Esophagus (tissue), 2 donors: ENCODE measurements at regions not wholly inside any gene's neighbourhood (a gene's known extent, or its start where the extent isn't known, plus 50 kb on each side); places are given as distances from the start of the nearest gene placed in this dataset.

Experiments
- H3K27ac ChIP-seq, 2 donors: one replicate each; pipeline ENCODE4 v1.5.1; 2013; ENCODE audit warnings: low read depth in 2 of 2, mild to moderate bottlenecking in 2 of 2, inconsistent platforms in 1 of 2, low read length in 1 of 2, moderate library complexity in 1 of 2
- H3K27me3 ChIP-seq, 2 donors: one replicate each; pipeline ENCODE4 v1.6.1; 2013; ENCODE audit warnings: low read length in 2 of 2, control low read depth in 1 of 2, mild to moderate bottlenecking in 1 of 2; ENCODE audit not compliant: insufficient read depth in 2 of 2, control insufficient read depth in 1 of 2
- H3K36me3 ChIP-seq, 2 donors: one replicate each; pipeline ENCODE4 v1.6.1; 2013; ENCODE audit warnings: low read length in 1 of 2; ENCODE audit not compliant: control insufficient read depth in 2 of 2, insufficient read depth in 2 of 2
- H3K4me1 ChIP-seq, 2 donors: one replicate each; pipeline ENCODE4 v1.6.1; 2013; ENCODE audit warnings: low read length in 1 of 2; ENCODE audit not compliant: control insufficient read depth in 2 of 2, insufficient read depth in 2 of 2
- H3K4me3 ChIP-seq, 2 donors: one replicate each; pipeline ENCODE4 v1.5.1; 2013; ENCODE audit warnings: low read length in 2 of 2, mild to moderate bottlenecking in 2 of 2, low read depth in 1 of 2, moderate library complexity in 1 of 2
- H3K9me3 ChIP-seq, 2 donors: one replicate each; pipeline ENCODE4 v1.6.1; 2013; ENCODE audit warnings: mild to moderate bottlenecking in 2 of 2, low read depth in 1 of 2, low read length in 1 of 2, moderate library complexity in 1 of 2; ENCODE audit not compliant: control insufficient read depth in 2 of 2, insufficient read depth in 1 of 2
- WGBS, 2 donors: extraction: QIAGEN DNeasy Blood & Tissue Kit; methylation state at CpG; one replicate each; pipeline ENCODE4 v1.1.7; 2013; 5-methylcytosine and 5-hydroxymethylcytosine counted together
- donor health status: healthy with polysubstance abuse.
- donor health status: Bipolar disorder and iron deficiency.

- no peaks in the 10 kb centered on the region for H3K9me3 ChIP-seq
- H3K4me1 ChIP-seq: no peaks in the 10 kb centered on the region
- WGBS, 2 donors: 37 to 61% methylated on average over 5 of the region's 5 CpGs
- no peaks in the 10 kb centered on the region for H3K27me3 ChIP-seq
- H3K27ac ChIP-seq: no peak overlapping the region
- H3K4me3 ChIP-seq: no peak overlapping the region
- no peaks in the 10 kb centered on the region for H3K36me3 ChIP-seq
Observed at GRCh38 chr9:80382211-80382891, 810.6 kb downstream of the TLE4 start.

- Histone ChIP-seq H3K4me1 (peaks cover 0 to 2% of the 10 kb centered on the region in 2 donors), H3K27ac (no peak overlapping the region), H3K4me3 (no peak overlapping the region), H3K27me3 (no peaks in the 10 kb centered on the region), H3K9me3 (no peaks in the 10 kb centered on the region), H3K36me3 (no peaks in the 10 kb centered on the region)
- 66 to 69% methylated on average over 4 of the region's 4 CpGs for WGBS, 2 donors
Observed at GRCh38 chr9:80380301-80380700, 808.5 kb downstream of the TLE4 start.

GRCh38 chr9:80378669-80379293 is 807.0 kb downstream of the TLE4 start:
- no peaks in the 10 kb centered on the region for H3K9me3 ChIP-seq
- no peaks in the 10 kb centered on the region for H3K36me3 ChIP-seq
- WGBS, 2 donors: 39 to 62% methylated on average over 5 of the region's 5 CpGs
- H3K27me3 ChIP-seq: no peaks in the 10 kb centered on the region
- H3K27ac ChIP-seq: no peak overlapping the region
- H3K4me1 ChIP-seq: peaks cover 0 to 2% of the 10 kb centered on the region in 2 donors
- H3K4me3 ChIP-seq: no peak overlapping the region

- Histone ChIP-seq H3K4me3 (no peak overlapping the region), H3K36me3 (no peaks in the 10 kb centered on the region), H3K4me1 (peaks cover 0 to 2% of the 10 kb centered on the region in 2 donors), H3K27ac (no peak overlapping the region), H3K27me3 (no peaks in the 10 kb centered on the region), H3K9me3 (no peaks in the 10 kb centered on the region)
- 86 to 96% methylated on average over 3 of the region's 3 CpGs for whole genome bisulfite sequencing, 2 donors
Observed at GRCh38 chr9:80376180-80376579, 804.4 kb downstream of the TLE4 start.

- Histone ChIP-seq H3K36me3 (no peaks in the 10 kb centered on the region), H3K27me3 (no peaks in the 10 kb centered on the region), H3K4me1 (peaks cover 0 to 2% of the 10 kb centered on the region in 2 donors), H3K27ac (no peak overlapping the region), H3K9me3 (no peaks in the 10 kb centered on the region), H3K4me3 (no peak overlapping the region)
- WGBS, 2 donors: 15 to 21% methylated on average over 1 of the region's 1 CpG
Observed at GRCh38 chr9:80375477-80375876, 803.7 kb downstream of the TLE4 start.

GRCh38 chr9:80369641-80370040 is 797.9 kb downstream of the TLE4 start:
- Histone ChIP-seq H3K27me3 (no peaks in the 10 kb centered on the region), H3K9me3 (no peaks in the 10 kb centered on the region), H3K4me1 (no peaks in the 10 kb centered on the region), H3K36me3 (no peaks in the 10 kb centered on the region), H3K4me3 (no peak overlapping the region), H3K27ac (no peak overlapping the region)
- WGBS, 2 donors: 69 to 79% methylated on average over 2 of the region's 2 CpGs

GRCh38 chr9:80366626-80367025 is 794.9 kb downstream of the TLE4 start:
- H3K9me3 ChIP-seq: no peaks in the 10 kb centered on the region
- H3K27me3 ChIP-seq: no peaks in the 10 kb centered on the region
- H3K4me3 ChIP-seq: no peak overlapping the region
- H3K27ac ChIP-seq: no peak overlapping the region
- 10 to 48% methylated on average over 2 of the region's 2 CpGs for WGBS, 2 donors
- H3K36me3 ChIP-seq: no peaks in the 10 kb centered on the region
- no peaks in the 10 kb centered on the region for H3K4me1 ChIP-seq

- no peaks in the 10 kb centered on the region for H3K36me3 ChIP-seq
- WGBS, 2 donors: 92 to 95% methylated on average over 33 to 35 of the region's 35 CpGs
- H3K9me3 ChIP-seq: no peaks in the 10 kb centered on the region
- no peaks in the 10 kb centered on the region for H3K27me3 ChIP-seq
- no peak overlapping the region for H3K27ac ChIP-seq
- no peak overlapping the region for H3K4me3 ChIP-seq
- H3K4me1 ChIP-seq: no peaks in the 10 kb centered on the region
Observed at GRCh38 chr9:80359941-80360881, 788.4 kb downstream of the TLE4 start.

GRCh38 chr9:80359291-80359690 is 787.5 kb downstream of the TLE4 start:
- Histone ChIP-seq H3K27me3 (no peaks in the 10 kb centered on the region), H3K4me3 (no peak overlapping the region), H3K27ac (no peak overlapping the region), H3K36me3 (no peaks in the 10 kb centered on the region), H3K9me3 (no peaks in the 10 kb centered on the region), H3K4me1 (no peaks in the 10 kb centered on the region)
- 96% methylated on average over 11 of the region's 11 CpGs for WGBS, 2 donors
